Lower leg skin (tissue), 4 donors: ENCODE measurements at regions not wholly inside any gene's neighbourhood (a gene's known extent, or its start where the extent isn't known, plus 50 kb on each side); places are given as distances from the start of the nearest gene placed in this dataset.

Experiments
- DNase-seq, 2 donors: peaks; one replicate each; pipeline ENCODE4 v3.0.0-alpha.2; 2019; ENCODE audit warnings: low spot score in 2 of 2
- H3K4me3 ChIP-seq: fragments of 200-600 bp; sonication (generic); 2 replicates; pipeline ENCODE4 v1.5.1; 2017; ENCODE audit warnings: mild to moderate bottlenecking, low read depth; ENCODE audit not compliant: poor library complexity, severe bottlenecking
- CTCF ChIP-seq, 3 donors: fragments of 450-650 bp; IDR thresholded peaks; one replicate each; pipeline ENCODE4 v1.5.1; 2016; ENCODE audit warnings: antibody characterized with exemption in 3 of 3, mild to moderate bottlenecking in 3 of 3, moderate library complexity in 2 of 3
- POLR2A ChIP-seq, 2 donors: fragments of 450-650 bp; IDR thresholded peaks; one replicate each; pipeline ENCODE4 v1.6.1; 2016 to 2017; ENCODE audit warnings: antibody characterized with exemption in 2 of 2, mild to moderate bottlenecking in 1 of 2, moderate library complexity in 1 of 2
- WGBS, 2 donors: methylation state at CpG; one replicate each; pipeline ENCODE4 v1.1.5; 2018; 5-methylcytosine and 5-hydroxymethylcytosine counted together
- intact Hi-C: fragments of 100-400 bp; cut with DNase I; formaldehyde crosslinking; loops from one replicate; pipeline ENCODE4 v1.15.0; 2023; ENCODE audit warnings: low total_unique reads

DNA sequence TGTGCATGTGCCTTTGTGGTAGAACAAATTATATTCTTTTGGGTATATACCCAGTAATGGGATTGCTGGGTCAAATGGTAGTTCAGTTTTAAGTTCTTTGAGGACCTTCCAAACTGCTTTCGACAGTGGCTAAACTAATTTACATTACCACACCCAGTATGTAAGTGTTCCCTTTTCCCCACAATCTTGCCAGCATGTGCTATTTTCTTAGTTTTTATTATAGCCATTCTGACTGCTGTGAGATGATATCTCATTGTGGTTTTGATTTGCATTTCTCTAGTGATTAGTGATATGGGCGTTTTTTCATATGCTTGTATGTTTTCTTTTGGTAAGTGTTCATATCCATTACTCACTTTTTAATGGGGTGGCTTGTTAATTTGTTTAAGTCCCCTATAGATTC is 251.6 kb upstream of the DEFB112 start:
- intact Hi-C loops, result no loop called here
- no peak overlapping the region for H3K4me3 ChIP-seq
- 50 to 70% methylated on average over 2 of the region's 2 CpGs for WGBS, 2 donors
- no peak for DNase-seq
- TF ChIP-seq CTCF (IDR thresholded peaks at IDR 0.05) (no peak), POLR2A (IDR thresholded peaks at IDR 0.05) (no peak)

GRCh38 chr6:50305660-50306059 is 255.9 kb upstream of the DEFB112 start:
- DNase-seq, result no peak
- H3K4me3 ChIP-seq, result no peak overlapping the region
- intact Hi-C loops, result no loop called here
- TF ChIP-seq CTCF (IDR thresholded peaks at IDR 0.05) (no peak), POLR2A (IDR thresholded peaks at IDR 0.05) (no peak)

DNA sequence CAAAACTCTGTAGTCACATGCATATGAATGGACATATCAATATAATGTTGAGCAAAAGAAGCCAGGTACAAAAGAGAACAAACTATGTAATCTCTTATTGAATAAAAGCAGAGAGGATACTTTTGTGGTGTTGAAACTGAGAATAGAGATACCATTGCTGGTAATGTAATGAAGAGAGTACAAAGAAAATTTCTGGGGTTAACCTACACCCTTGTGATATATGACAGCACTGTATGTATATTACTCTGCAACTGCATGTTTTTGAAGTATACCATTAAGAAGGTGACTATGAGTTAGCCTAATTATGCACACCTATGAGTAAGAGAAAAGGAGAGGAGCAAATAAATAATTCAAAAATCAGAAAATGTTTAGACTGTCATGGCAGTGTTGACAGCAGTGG is 268.8 kb upstream of the DEFB112 start:
- DNase-seq, result no peak
- H3K4me3 ChIP-seq, result no peak overlapping the region
- TF ChIP-seq CTCF (IDR thresholded peaks at IDR 0.05), result no peak
- no peak for TF ChIP-seq POLR2A (IDR thresholded peaks at IDR 0.05)
- intact Hi-C loops, result no loop called here

DNA sequence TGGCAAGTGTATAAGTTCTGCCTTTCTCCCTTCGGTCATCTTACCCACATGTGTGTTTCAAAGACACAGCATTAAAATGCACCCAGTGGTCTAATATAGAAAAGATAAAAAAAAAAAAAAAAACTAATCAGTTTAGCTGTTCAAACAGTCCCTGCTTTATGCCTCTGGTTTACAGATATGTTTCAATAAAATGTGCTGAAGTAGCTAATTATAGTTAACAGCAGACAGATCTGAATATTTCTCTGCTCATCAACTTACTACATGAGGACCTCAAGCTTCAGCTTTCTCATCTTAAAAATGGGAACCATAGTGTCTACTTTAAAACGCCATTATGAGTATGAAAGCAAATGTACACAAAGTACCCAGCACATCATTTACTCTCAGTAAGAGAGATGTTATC is 280.6 kb upstream of the DEFB112 start:
- WGBS, 2 donors, result 88 to 95% methylated on average over 2 of the region's 2 CpGs

GRCh38 chr6:50330963-50331362 is 281.2 kb upstream of the DEFB112 start:
- no peak overlapping the region for H3K4me3 ChIP-seq
- intact Hi-C loops, result no loop called here
- 85 to 90% methylated on average over 3 of the region's 3 CpGs for WGBS, 2 donors
- TF ChIP-seq POLR2A (IDR thresholded peaks at IDR 0.05) (no peak), CTCF (IDR thresholded peaks at IDR 0.05) (no peak)
- DNase-seq, result no peak

More for the DNA sequence above, 280.6 kb upstream of the DEFB112 start:
- DNase-seq, result no peak
- intact Hi-C loops, result no loop called here
- no peak overlapping the region for H3K4me3 ChIP-seq
- TF ChIP-seq CTCF (IDR thresholded peaks at IDR 0.05), result no peak
- no peak for TF ChIP-seq POLR2A (IDR thresholded peaks at IDR 0.05)

DNA sequence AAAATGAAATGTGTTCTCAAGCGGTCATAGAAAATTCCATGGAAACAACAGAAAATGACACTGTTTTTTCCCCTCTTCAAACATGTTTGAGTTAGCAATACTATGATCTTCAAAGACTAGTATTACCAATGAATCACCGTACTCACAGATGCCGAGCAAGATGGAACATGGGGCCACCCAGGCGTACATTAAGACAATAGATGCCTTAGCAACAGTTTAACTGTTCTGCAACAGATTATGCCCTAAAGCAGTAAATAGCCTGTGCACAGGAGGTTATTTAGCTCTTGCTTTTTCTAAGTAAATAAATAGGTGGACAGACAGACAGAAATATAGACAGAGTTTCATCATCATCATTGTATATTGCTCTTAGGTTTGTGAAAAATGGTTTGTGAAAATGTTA is 284.0 kb upstream of the DEFB112 start:
- TF ChIP-seq POLR2A (IDR thresholded peaks at IDR 0.05) (no peak), CTCF (IDR thresholded peaks at IDR 0.05) (no peak)
- no peak for DNase-seq
- 50 to 58% methylated on average over 4 of the region's 4 CpGs for WGBS, 2 donors
- intact Hi-C loops, result no loop called here
- no peak overlapping the region for H3K4me3 ChIP-seq
